GM21737 (cell line): ENCODE measurements at regions not wholly inside any gene's neighbourhood (a gene's known extent, or its start where the extent isn't known, plus 50 kb on each side); places are given as distances from the start of the nearest gene placed in this dataset.

ENCODE experiments used
- ATAC-seq: cut with Tn5 transposase; IDR thresholded peaks from one replicate; pipeline ENCODE4 v1.9.1; 2021; ENCODE audit warnings: mild to moderate bottlenecking, moderate library complexity; ENCODE audit not compliant: unreplicated experiment

DNA sequence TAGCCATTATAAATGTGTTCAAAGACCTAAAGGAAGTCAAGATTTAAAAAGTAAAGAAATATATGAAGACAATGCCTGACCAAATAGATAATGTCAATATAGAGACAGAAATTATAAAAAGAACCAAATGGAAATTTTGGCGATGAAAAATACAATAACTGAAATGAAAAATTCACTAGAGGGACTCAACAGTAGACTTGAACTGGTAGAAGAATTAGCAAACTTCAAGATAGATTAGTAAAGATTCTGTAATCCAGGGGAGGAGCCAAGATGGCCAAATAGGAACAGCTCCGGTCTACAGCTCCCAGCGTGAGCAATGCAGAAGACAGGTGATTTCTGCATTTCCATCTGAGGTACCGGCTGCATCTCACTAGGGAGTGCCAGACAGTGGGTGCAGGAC, 433.2 kb downstream of the HINT1 start:
- ATAC-seq, result no peak

DNA sequence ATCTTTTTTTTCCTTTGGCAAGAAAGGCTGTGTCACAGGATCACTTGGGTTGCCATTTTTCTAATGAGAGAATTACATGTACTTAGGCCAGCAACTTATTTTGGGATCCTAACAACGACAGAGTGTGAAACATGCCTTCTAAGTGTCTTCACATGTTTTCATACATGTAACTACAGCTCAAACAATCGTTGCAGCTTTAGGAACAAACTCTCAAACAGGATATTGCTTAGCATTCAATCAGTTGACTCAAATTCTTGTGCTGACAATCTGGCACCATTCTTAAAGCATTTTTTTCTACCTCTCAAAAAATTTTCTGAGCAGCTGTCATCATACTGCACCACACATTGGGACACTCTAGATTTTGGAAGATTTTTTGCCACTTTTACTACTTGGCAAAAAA, 435.5 kb downstream of the HINT1 start:
- ATAC-seq, result no peak

DNA sequence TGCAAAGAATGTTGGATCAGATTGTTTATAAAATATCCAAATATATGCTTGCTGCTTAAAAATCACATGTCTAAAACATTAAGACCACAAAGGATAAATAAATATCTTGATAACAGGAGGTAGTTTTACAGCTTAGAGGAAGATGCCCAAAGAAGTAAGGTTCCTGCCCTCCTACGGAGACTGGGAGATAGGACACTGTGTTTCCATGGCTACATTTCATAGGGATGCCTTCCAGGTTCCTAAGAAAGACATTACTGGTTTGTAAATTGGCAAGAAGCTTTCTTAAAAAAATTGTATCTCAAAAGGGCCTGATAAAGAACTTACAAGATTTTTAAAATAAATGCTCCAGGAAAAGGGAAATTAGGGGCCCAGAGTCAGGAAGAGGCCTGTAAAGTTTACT, 437.2 kb downstream of the HINT1 start:
- ATAC-seq, result no peak

DNA sequence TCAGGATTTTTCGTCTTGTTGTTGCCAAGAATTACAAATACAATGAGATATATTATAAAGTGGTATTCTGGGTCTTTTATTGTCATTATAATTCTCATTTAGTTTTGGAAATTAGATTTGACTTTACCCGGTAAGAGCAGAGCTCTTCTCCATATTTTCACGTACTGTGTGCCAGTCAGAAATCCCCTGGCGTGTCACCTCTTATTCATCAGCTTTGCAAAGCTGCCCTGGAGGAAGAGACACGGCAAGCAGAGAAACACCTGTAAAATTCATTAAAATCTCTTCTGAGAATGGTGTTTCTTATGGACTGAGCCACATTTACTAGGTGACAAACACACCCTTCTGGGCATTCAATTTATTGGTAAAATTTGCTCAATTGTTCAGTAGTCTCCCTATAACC, 440.4 kb downstream of the HINT1 start:
- no peak for ATAC-seq

- ATAC-seq, result no peak
Measured at GRCh38 chr5:130720355-130720754, 444.7 kb downstream of the HINT1 start.

- ATAC-seq, result no peak
Measured at GRCh38 chr5:130715541-130715940, 449.5 kb downstream of the HINT1 start.

DNA sequence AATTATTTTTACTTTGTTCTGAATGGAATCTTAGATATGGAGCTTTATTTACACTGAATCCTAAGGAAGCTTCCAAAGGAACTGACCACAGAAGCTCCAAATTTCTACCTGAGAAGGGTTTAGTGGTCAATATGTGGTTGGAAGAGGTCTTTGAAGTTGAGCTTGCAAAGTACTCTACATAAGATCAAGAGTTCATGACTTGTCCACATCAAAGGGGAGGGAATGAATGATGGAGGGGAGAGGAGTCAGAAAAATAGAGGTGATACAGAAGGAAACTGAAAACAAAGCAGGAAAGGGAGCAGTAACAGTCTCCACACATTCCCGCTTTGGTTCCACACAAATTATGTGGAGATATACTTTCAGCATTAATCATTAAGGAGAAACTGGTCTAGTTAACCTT, 450.9 kb downstream of the HINT1 start:
- no peak for ATAC-seq

GRCh38 chr5:130712324-130712723, 452.7 kb downstream of the HINT1 start:
- ATAC-seq, result no peak

DNA sequence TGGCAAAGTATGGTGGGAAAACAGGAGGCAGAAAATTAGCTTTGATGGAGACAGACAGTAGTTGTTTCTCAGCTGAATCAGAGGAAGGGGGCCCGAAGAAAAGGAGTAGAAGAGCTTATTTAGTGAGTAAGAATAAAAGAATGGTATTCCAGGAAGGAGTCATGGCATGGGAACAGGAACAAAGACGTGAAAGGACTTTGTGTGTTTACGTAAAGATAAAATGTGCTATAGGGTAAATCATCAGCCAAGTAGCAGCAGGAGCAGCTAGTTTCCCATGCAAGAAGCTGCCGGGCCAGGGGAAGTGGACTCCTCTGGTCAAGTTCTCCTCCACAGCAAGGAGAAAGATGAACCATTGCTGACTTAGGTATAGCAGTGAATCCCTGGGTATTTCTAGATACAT, 454.5 kb downstream of the HINT1 start:
- ATAC-seq, result no peak

GRCh38 chr5:130708754-130709153, 456.3 kb downstream of the HINT1 start:
- no peak for ATAC-seq

DNA sequence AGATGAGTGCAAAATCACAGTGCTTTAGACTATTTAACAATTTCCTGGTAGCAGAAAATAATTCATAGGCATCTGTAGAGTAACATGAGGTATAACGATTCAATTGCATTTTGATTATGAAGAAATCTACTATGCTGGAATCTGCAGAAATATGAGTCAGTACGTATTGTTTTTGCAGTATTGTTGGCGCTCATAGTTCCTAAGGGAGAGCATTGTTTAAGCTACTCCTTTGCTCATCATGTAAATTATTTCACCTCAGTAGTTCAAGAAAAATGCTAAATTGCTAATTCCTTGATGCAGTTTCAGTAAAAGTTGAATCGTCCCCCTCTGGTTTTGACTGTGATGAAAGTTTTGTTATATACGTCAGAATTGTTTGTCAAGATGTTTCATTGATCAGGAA, 458.4 kb downstream of the HINT1 start:
- ATAC-seq, result no peak

DNA sequence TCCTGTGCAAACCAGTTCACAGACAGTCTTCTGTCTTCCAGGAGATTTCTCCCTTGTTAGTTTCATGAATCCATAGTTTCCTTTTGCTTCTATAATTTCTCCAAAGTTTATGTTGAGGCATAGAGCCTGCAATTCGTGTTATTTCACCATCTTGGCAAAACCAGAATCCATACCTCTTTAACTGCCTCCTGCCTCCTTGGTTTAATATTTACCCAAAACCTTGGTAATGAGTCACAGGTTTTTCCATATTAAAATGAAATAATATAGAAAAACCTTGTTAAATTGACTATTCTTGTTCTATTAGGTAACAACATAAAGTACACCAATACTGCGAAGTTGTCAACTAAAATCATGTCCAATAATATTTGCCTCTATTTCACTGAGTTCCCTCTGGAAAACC, 459.7 kb downstream of the HINT1 start:
- ATAC-seq, result no peak

DNA sequence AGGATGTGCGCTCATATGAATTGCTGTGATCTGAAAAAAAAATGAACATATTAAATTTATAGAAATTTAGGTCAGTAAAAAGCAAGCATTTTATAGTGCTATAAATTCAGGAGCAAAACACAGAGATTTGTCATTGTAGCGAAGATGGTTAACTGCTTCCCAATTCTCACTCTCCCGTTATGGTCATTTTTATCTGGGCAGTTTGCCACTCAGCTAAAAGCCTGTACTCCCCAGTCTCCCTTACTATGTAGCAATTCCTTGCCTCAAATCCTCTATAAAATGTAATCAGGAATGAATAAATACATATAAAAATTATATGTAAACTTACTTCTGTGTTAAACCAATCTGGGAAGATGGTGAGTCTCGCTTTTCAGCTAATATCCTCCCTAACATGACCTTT, 471.5 kb downstream of the HINT1 start:
- ATAC-seq, result no peak

DNA sequence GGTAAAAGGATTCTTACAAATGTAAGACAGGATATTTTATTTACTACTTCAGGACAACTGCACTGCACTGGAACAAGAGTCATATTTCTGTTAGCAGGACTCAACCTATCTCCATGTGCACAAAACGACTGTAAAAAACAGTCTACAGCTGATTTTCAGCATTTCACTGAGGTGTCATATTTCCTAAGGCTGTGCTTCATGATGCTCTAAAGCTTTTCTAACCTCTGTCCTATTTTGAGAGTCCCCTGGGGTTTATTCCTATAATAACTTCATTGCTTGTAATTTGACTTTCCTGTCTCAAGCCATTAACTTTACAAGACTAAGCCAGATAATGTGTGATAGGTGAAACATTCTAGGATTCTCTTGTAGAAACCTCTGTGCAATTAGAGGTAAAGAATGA, 472.3 kb downstream of the HINT1 start:
- ATAC-seq, result no peak

GRCh38 chr5:130689831-130690230, 475.2 kb downstream of the HINT1 start:
- no peak for ATAC-seq

DNA sequence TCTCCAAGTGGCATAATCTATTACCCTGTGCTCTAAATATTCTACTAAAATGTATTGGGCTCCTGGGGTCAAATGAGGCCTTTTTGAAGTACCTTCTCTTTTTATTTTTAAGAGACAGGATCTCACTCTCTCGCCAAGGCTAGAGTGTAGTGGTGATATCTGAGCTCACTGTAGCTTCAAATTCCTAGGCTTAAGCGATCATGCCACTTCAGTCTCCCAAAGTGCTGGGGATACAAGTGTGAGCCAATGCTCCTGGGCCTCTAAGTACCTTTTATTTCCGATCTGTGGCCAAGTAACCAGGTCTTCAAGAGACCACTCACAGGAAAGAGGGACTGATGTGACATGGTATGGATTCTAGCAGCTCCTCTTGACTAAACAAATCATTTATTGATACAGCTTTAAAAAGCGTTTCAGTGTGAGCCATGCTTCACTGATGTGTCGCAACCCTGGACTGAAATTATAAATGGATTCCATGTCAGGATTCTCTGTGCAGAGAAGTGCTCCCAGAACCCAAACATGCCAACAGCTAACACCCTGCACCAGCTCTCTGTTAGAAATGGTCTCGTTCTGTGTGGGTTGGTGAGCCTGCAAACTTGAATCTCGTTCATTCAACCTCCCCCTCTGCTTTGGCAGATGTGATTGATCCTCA, 477.8 kb downstream of the HINT1 start:
- no peak for ATAC-seq

DNA sequence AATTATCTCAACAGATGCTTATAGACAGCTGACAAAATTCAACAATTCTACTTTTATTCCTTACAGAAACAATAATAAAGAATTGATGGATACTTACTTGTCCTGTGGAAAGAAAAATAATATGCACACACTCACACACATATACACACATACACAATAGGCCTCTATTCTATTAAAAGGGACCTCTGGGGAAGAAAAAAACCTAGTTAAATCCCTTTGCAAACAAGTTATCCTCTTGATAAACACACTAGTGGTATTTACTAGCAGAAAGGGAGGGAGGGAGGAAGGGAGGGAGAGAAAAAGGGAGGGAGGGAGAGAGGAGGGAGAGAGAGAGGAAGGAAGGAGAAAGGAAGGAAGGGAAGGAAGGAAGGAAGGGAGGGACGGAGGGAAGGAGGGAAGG, 486.4 kb downstream of the HINT1 start:
- no peak for ATAC-seq

DNA sequence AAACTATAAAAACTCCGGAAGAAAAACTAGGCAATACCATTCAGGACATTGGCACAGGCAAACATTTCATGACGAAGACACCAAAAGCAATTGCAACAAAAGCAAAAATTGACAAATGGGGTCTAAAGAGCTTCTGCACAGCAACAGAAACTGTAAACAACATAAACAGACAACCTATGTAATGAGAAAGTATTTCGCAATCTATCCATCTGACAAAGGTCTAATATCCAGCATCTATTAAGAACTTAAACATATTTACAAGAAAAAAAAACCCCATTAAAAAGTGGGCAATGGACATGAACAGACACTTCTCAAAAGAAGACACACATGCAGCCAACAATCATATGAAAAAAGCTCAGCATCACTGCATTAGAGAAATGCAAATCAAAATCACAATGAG, 498.6 kb downstream of the HINT1 start:
- no peak for ATAC-seq

- no peak for ATAC-seq
Measured at GRCh38 chr5:130652176-130652575, 512.9 kb downstream of the HINT1 start.

GRCh38 chr5:130651440-130651839, 513.6 kb downstream of the HINT1 start:
- no peak for ATAC-seq

GRCh38 chr5:130643321-130643720, 521.7 kb downstream of the HINT1 start:
- ATAC-seq, result no peak

- no peak for ATAC-seq
Measured at GRCh38 chr5:130642461-130642860, 522.6 kb downstream of the HINT1 start.

DNA sequence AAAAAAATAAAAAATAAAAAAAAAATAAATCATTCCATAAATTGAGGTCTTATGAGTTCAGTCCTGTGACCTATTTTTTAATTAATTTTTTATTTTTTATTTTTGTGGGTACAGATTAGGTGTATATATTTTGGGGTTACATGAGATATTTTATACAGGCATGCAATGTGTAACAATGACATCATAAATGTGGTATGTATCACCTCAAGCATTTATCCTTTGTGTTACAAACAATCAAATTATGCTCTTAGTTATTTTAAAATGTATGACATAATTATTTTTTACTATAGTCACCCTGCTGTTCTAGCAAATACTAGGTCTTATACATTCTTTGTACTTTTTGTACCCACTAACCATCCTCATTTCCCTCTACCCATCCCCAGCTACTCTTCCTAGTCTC, 537.9 kb downstream of the HINT1 start:
- no peak for ATAC-seq

GRCh38 chr5:130624805-130625204, 540.3 kb downstream of the HINT1 start:
- ATAC-seq, result no peak
